ENCODE measurements at regions not wholly inside any gene's neighbourhood (a gene's known extent, or its start where the extent isn't known, plus 50 kb on each side); places are given as distances from the start of the nearest gene placed in this dataset.

DNA sequence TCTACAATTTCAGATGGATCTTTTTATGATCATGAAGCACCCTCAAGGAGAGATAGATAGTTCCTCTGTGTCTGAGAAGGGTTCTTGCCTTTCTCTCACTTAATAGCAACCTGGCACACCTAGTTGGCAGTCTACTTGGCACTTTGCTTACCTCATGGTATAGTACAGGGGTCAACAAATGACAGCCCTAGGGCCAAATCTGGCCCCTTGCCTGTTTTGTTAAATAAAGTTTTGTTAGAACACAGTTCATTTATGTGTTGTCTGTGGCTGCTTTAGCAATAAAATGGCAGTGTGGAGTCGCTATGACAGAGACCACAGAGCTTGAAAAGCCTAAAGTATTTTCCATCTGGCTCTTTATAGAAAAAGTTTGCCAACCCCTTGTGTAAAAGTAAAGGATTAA lies 119.3 kb upstream of the CPEB4 start:
- Histone ChIP-seq H3K27ac (peak overlapping the region in 1 of 2 donors; percentile 90), H3K4me1 (peaks cover 0 to 43% of the 10 kb centered on the region in 2 donors)
- no peak for DNase-seq (ENCODE audit: low spot score)

DNA sequence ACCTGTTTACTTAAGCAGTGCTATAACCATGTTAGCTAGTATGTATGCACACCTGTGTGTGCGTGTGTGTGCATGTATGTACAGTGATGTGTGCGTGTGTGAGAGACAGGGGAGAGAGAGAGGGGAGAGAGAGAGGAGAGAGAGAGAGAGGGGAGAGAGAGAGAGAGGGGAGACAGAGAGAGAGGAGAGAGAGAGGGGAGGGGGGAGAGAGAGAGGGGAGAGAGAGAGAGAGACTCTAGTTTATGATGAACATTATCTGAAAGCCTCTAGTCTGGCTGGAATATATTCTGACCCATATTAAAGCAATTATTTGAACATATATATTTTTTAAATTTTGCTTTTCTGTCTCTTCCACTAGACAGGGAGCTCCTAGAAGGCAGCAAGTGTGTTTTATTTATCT lies 117.5 kb upstream of the CPEB4 start:
- no peak for DNase-seq (ENCODE audit: low spot score)
- H3K9me3 ChIP-seq, result no peaks in the 10 kb centered on the region
- no peak overlapping the region for H3K4me3 ChIP-seq
- no peaks in the 10 kb centered on the region for H3K27me3 ChIP-seq
- H3K27ac ChIP-seq, result no peak overlapping the region
- H3K4me1 ChIP-seq, result peaks cover 0 to 29% of the 10 kb centered on the region in 2 donors
- TF ChIP-seq CTCF (IDR thresholded peaks at IDR 0.05), result no peak
- no peaks in the 10 kb centered on the region for H3K36me3 ChIP-seq

More for the DNA sequence above, 119.3 kb upstream of the CPEB4 start:
- H3K27me3 ChIP-seq, result no peaks in the 10 kb centered on the region
- no peak for TF ChIP-seq CTCF (IDR thresholded peaks at IDR 0.05)
- no peaks in the 10 kb centered on the region for H3K36me3 ChIP-seq
- no peaks in the 10 kb centered on the region for H3K9me3 ChIP-seq
- H3K4me3 ChIP-seq, result no peak overlapping the region

GRCh38 chr5:173771121-173771724 lies 116.9 kb upstream of the CPEB4 start:
- Histone ChIP-seq H3K9me3 (no peaks in the 10 kb centered on the region), H3K36me3 (no peaks in the 10 kb centered on the region), H3K27ac (no peak overlapping the region), H3K4me3 (no peak overlapping the region), H3K4me1 (peaks cover 0 to 23% of the 10 kb centered on the region in 2 donors), H3K27me3 (no peaks in the 10 kb centered on the region)
- no peak for DNase-seq (ENCODE audit: low spot score)
- no peak for TF ChIP-seq CTCF (IDR thresholded peaks at IDR 0.05)

- no peaks in the 10 kb centered on the region for H3K27me3 ChIP-seq
- H3K27ac ChIP-seq, result no peak overlapping the region
- no peak overlapping the region for H3K4me3 ChIP-seq
- no peaks in the 10 kb centered on the region for H3K36me3 ChIP-seq
- DNase-seq (ENCODE audit: low spot score), result no peak
- peaks cover 0 to 18% of the 10 kb centered on the region in 2 donors for H3K4me1 ChIP-seq
- H3K9me3 ChIP-seq, result no peaks in the 10 kb centered on the region
- TF ChIP-seq CTCF (IDR thresholded peaks at IDR 0.05), result no peak
Observed at GRCh38 chr5:173771725-173772383, 116.3 kb upstream of the CPEB4 start.

DNA sequence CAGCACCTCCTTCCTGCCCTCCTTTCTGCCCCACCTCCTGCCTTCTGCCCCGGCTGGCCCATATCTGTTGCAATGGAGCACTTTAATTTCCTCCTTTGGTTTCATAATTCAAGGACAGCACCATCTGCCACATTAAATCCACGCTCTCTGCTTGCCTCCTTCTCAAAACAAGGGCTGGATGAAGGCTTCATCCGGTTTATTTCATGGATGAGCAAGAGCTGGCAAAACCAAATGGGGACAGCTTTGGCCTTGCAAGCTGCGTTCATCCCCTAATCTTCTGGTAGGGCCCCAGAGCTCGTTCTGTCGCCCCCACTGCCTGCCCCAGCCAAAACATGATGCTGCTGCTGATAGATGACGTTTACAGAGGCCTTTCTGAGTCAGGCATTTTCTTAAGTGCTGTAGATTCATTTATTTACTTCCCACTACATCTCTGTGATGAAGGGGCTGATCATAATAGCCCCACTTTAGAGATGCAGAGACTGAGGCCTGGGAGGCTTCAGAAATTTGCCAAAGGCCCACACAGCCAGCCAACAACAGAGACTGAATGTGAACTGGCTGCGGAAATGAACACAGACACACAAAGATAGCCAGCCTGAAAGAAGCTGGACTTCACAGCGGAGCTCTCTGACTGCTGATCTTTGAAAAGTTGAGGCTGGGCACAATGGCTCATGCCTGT lies 115.6 kb upstream of the CPEB4 start:
- no peak for DNase-seq (ENCODE audit: low spot score)
- Histone ChIP-seq H3K4me3 (no peak overlapping the region), H3K9me3 (no peaks in the 10 kb centered on the region), H3K27me3 (no peaks in the 10 kb centered on the region), H3K36me3 (no peaks in the 10 kb centered on the region), H3K27ac (no peak overlapping the region), H3K4me1 (peaks cover 0 to 15% of the 10 kb centered on the region in 2 donors)
- no peak for TF ChIP-seq CTCF (IDR thresholded peaks at IDR 0.05)

All from right atrium auricular region (tissue), 2 donors.